ENCODE measurements at regions not wholly inside any gene's neighbourhood (a gene's known extent, or its start where the extent isn't known, plus 50 kb on each side); places are given as distances from the start of the nearest gene placed in this dataset.

GRCh38 chr12:102534899-102535298, 54.5 kb upstream of the IGF1 start:
- TF ChIP-seq CTCF (conservative IDR thresholded peaks at IDR 0.05; ENCODE audit: low read depth, low read length) = no peak
- no peak for TF ChIP-seq FOS (IDR thresholded peaks at IDR 0.05; ENCODE audit: low read depth, low read length)
